Colonic mucosa (tissue), 4 donors: ENCODE measurements at regions not wholly inside any gene's neighbourhood (a gene's known extent, or its start where the extent isn't known, plus 50 kb on each side); places are given as distances from the start of the nearest gene placed in this dataset.

ENCODE experiments used
- DNase-seq: peaks from one replicate; pipeline ENCODE4 v3.0.0-alpha.2; 2020
- H3K27ac ChIP-seq: fragments of 200-600 bp; one replicate; pipeline ENCODE4 v1.8.0; 2021
- H3K27me3 ChIP-seq: fragments of 200-600 bp; one replicate; pipeline ENCODE4 v1.8.0; 2021
- H3K36me3 ChIP-seq: fragments of 200-600 bp; one replicate; pipeline ENCODE4 v1.8.0; 2021
- H3K4me1 ChIP-seq: fragments of 200-600 bp; one replicate; pipeline ENCODE4 v1.8.0; 2021; ENCODE audit warnings: mild to moderate bottlenecking
- H3K4me3 ChIP-seq: fragments of 200-600 bp; one replicate; pipeline ENCODE4 v1.8.0; 2021
- H3K9ac ChIP-seq, 2 donors: one replicate each; pipeline ENCODE4 v1.7.0; 2013; ENCODE audit warnings: control low read depth in 2 of 2, low read depth in 2 of 2, low read length in 2 of 2
- H3K9me3 ChIP-seq: fragments of 200-600 bp; one replicate; pipeline ENCODE4 v1.8.0; 2021
- intact Hi-C: fragments of 100-400 bp; cut with DNase I; formaldehyde crosslinking; loops from one replicate; pipeline ENCODE4 v1.14.1; 2022
- TF ChIP-seq, protein P1 (sequence below): fragments of 200-600 bp; IDR thresholded peaks from one replicate; pipeline ENCODE4 v1.8.0; 2022; ENCODE audit warnings: antibody characterized with exemption, mild to moderate bottlenecking
- donor health status: healthy.
- donor health status: DM: no; HTN: no; CAD: no.
- donor health status: DM: no; HTN: no; CAD: no.

DNA sequence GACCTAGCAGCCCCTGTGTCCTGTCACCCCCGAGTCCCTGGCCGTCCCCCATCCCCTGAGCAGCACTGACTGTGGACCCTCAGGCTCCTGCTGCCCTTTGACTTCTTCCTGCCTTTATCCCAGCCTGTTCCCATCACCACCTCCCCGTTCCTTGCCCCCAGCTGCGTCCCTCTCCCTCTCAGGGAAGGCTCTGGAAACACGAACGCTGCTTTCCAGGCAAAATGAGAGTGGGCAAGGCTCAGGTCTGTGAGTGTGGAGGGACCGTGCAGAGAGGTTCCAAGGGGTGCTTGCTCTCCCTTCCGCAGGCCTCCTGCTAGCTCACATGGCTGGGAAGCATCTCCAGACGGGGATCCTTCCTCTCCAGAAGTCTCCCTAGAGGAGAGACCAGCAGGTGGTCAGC lies 501.8 kb upstream of the SALL3 start:
- no peaks in the 10 kb centered on the region for H3K4me1 ChIP-seq
- DNase-seq = no peak
- H3K9ac ChIP-seq = no peak overlapping the region
- H3K27me3 ChIP-seq = no peaks in the 10 kb centered on the region
- no peak overlapping the region for H3K4me3 ChIP-seq
- H3K36me3 ChIP-seq = no peaks in the 10 kb centered on the region
- TF ChIP-seq, protein P1, sequence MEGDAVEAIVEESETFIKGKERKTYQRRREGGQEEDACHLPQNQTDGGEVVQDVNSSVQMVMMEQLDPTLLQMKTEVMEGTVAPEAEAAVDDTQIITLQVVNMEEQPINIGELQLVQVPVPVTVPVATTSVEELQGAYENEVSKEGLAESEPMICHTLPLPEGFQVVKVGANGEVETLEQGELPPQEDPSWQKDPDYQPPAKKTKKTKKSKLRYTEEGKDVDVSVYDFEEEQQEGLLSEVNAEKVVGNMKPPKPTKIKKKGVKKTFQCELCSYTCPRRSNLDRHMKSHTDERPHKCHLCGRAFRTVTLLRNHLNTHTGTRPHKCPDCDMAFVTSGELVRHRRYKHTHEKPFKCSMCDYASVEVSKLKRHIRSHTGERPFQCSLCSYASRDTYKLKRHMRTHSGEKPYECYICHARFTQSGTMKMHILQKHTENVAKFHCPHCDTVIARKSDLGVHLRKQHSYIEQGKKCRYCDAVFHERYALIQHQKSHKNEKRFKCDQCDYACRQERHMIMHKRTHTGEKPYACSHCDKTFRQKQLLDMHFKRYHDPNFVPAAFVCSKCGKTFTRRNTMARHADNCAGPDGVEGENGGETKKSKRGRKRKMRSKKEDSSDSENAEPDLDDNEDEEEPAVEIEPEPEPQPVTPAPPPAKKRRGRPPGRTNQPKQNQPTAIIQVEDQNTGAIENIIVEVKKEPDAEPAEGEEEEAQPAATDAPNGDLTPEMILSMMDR = no peak
- no peaks in the 10 kb centered on the region for H3K9me3 ChIP-seq
- no peak overlapping the region for H3K27ac ChIP-seq
- intact Hi-C loops = no loop called here

DNA sequence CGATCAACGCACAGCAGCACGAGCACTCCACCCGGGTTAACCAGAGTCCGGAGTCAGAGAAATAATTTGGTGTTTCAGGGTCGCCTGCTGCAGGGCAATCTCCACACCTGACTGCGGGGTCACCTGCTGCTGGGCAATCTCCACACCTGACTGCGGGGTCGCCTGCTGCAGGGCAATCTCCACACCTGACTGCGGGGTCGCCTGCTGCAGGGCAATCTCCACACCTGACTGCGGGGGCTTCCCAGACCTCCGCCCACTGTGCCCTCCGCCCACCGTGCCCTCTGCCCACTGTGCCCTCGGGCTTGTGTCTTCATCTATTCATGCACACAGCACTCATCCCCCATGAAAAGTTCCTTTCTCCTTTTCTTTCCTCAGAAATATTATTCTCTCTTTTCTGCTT lies 500.2 kb upstream of the SALL3 start:
- no peak for DNase-seq

DNA sequence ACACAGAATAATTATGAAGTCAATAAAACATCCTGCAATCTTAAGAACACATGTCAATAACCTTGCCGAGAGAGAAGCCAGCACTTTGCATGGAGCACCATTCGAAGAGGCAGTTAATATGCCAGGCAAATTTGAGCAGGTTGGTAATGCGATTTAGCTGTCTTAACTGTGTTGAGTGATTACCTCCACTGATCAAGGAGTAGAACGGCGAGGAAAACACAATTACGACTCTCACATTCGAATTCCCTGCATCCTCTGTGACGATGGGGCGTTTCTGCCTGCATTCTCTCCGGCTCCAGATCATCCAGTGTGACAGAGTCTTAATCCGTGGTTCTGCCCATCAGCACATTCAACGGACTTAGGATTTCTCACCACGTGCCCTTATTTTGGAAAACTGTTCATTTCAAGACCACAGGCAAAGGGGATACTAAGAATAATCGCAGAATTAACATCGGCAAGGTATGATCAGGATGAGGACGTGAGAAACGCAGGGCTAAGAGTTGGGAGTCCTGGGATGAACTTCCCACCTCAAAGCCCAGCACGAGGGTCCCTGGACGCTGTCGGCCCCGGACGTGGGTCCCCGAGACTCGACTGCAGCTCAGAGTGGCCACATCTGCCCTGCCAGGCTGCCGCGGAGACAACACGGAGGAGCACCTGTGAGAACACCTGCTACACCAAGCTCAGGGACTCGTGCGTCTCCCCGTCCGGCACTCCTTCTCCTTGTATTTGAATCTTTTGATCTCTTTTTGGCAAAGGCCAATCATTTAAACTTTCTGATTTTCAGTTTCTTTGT lies 499.2 kb upstream of the SALL3 start:
- no peak overlapping the region for H3K27ac ChIP-seq
- intact Hi-C loops = no loop called here
- H3K27me3 ChIP-seq = no peaks in the 10 kb centered on the region
- H3K9ac ChIP-seq = no peak overlapping the region
- H3K4me3 ChIP-seq = no peak overlapping the region
- no peaks in the 10 kb centered on the region for H3K4me1 ChIP-seq
- H3K9me3 ChIP-seq = no peaks in the 10 kb centered on the region
- DNase-seq = no peak
- H3K36me3 ChIP-seq = no peaks in the 10 kb centered on the region
- TF ChIP-seq, protein P1 = no peak

More for the DNA sequence above, 500.2 kb upstream of the SALL3 start:
- H3K27me3 ChIP-seq = no peaks in the 10 kb centered on the region
- H3K4me1 ChIP-seq = no peaks in the 10 kb centered on the region
- no peak overlapping the region for H3K27ac ChIP-seq
- H3K36me3 ChIP-seq = no peaks in the 10 kb centered on the region
- TF ChIP-seq, protein P1 = no peak
- H3K9ac ChIP-seq = no peak overlapping the region
- H3K9me3 ChIP-seq = no peaks in the 10 kb centered on the region
- no peak overlapping the region for H3K4me3 ChIP-seq
- intact Hi-C loops = no loop called here

DNA sequence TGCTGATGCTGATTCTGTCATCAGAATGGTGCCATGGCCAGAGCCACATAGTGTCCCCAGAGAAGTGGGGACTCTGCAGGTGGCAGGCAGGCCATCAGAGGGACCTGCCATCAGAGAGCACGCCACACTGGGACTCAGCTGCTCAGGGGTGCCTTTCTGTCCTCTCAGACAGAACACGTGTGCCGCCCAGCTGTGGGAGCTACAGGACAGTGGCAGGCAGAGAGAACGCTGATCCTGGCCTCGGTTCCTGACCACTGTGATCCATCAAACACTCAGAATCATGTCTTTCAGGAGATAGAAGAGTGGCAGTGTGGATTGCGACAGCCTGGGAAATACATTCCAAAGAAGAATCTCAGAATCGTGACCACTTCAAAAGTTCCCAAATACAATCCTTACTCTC lies 497.2 kb upstream of the SALL3 start:
- H3K36me3 ChIP-seq = no peaks in the 10 kb centered on the region
- H3K27me3 ChIP-seq = no peaks in the 10 kb centered on the region
- no peaks in the 10 kb centered on the region for H3K4me1 ChIP-seq
- H3K27ac ChIP-seq = no peak overlapping the region
- H3K4me3 ChIP-seq = no peak overlapping the region
- no peak overlapping the region for H3K9ac ChIP-seq
- no peak for DNase-seq
- TF ChIP-seq, protein P1 = no peak
- intact Hi-C loops = no loop called here
- no peaks in the 10 kb centered on the region for H3K9me3 ChIP-seq

DNA sequence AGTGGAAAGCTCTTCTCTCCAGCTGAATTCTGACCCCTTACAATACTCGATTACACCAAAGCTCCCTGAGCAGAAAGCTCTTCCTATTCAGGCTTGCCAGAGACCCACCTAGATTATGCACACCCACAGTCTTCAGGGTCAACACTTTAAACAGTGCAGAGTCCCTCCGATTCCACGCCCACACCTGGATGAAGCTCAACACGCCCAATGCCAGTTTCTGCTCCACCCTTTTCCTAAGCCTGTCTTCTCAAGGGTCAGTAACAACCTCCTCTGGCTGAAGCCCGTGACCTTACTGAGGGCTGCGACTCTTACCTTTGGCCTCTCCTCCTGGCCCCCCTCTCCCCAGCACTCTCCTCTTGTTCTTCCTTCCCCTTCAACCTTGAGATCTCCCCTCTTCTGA lies 492.0 kb upstream of the SALL3 start:
- H3K27ac ChIP-seq = no peak overlapping the region
- intact Hi-C loops = no loop called here
- no peak overlapping the region for H3K4me3 ChIP-seq
- H3K27me3 ChIP-seq = no peaks in the 10 kb centered on the region
- TF ChIP-seq, protein P1 = no peak
- H3K4me1 ChIP-seq = no peaks in the 10 kb centered on the region
- no peak for DNase-seq
- H3K9me3 ChIP-seq = no peaks in the 10 kb centered on the region
- no peaks in the 10 kb centered on the region for H3K36me3 ChIP-seq
- no peak overlapping the region for H3K9ac ChIP-seq
